IPS-18c (cell line): ENCODE measurements at regions not wholly inside any gene's neighbourhood (a gene's known extent, or its start where the extent isn't known, plus 50 kb on each side); places are given as distances from the start of the nearest gene placed in this dataset.

Source experiments
- H3K4me3 ChIP-seq: 2 replicates; pipeline ENCODE4 v1.7.0; 2013; ENCODE audit warnings: low read depth, mild to moderate bottlenecking, low read length, moderate library complexity; ENCODE audit not compliant: insufficient read depth
- H3K9me3 ChIP-seq: one replicate; pipeline ENCODE4 v1.6.1; 2013; ENCODE audit warnings: mild to moderate bottlenecking, low read length, moderate library complexity; ENCODE audit not compliant: control insufficient read depth, insufficient read depth

DNA sequence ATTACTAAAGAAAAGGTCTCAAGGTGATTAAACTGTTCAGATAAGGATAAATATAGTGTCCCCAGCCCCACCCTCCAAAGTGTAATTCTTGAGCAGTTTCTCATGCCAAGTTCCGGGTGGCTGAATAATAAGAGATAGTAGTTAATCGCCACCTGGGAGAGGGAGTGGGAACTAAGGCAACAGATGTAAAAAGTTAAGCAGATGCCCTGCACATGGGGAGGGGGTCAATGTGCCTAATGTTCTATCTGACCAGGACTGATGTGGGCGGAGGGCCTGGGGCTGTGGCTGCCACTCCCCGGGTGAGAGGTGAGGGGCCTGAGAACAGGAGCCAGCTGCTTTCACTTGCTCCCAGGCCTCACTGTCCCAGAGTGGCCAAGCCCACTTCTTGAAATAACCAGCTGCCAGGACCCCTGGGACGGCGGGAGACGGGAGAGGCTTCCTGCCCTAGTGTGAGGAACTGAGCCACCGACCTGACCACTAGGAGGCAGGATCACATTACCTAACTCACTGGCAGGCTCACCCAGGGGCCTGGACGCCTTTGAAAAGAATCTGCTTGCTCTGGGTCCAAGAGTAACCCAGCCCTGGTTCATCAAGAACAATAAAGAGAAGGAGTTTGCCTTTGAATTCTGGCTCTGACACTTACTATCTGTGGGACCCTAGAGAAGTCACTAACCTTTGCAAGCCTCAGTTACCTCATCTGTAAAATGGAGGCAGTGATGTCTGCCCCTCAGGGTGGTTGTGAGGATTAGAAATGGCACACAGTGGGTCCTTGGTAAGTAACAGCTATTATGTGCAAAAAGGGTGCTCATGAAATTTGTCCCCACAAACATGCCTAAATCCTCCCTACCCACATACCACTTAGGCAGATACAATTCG lies 179.2 kb downstream of the ATG4C start:
- Histone ChIP-seq H3K9me3 (no peaks in the 10 kb centered on the region), H3K4me3 (no peak overlapping the region)

DNA sequence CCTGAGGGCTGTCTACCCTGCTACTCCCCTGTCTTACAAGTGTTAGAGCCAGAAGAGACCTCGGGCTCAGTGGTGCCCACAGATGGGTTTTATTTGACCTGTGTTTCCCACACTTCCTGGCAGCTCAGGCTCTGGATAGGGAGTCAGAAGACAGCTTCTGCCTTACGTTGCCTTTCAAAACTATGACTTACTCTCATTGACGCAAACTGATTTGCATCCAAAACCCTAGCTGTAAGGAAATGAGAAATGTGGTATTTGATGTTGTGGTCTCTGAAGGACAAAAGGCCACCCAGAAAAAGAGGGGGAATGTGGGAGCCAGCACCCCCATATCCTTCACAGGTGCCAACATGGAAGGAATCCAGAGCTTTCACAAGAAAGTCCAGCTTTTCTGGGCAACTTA lies 180.2 kb downstream of the ATG4C start:
- no peaks in the 10 kb centered on the region for H3K9me3 ChIP-seq
- no peak overlapping the region for H3K4me3 ChIP-seq

DNA sequence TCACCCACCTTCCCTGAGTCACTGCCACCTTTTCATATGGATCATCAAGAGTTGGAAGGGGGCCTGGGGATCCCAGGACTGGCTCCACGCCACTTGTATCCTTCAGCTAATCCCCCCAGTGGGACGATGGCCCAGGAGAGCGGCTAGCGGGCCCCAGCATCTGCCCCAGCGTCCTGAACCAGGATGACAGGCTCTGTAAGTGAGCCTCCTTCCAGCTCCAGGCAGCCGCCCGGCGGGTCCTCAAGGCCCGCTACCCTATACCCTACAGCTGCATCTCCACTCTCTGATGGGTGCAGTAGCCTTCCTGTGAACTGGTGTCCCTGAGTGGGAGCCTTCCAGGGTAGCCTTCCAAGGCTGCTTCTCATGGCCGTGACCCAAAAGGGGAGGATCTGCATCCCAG lies 183.1 kb downstream of the ATG4C start:
- no peak overlapping the region for H3K4me3 ChIP-seq
- H3K9me3 ChIP-seq: no peaks in the 10 kb centered on the region

DNA sequence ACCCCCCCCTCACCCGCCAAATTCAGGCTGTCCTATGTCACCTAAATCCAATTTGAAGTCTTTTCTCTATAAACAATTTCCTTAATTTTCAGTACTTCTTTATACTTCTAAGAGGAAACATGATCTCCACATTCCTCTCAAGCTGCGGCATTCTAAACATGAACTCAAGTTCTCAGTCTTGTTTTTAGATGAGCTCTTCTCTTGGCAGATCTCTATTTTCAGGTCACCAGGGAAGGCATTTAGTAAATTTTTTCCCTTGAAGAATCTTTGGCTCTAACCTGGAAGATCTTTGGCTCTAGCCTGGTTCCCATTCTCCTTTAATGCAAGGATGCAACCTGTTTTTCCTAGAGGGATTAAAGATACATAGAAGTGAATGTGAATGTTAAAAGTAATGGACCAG lies 193.4 kb downstream of the ATG4C start:
- Histone ChIP-seq H3K9me3 (no peaks in the 10 kb centered on the region), H3K4me3 (no peak overlapping the region)

DNA sequence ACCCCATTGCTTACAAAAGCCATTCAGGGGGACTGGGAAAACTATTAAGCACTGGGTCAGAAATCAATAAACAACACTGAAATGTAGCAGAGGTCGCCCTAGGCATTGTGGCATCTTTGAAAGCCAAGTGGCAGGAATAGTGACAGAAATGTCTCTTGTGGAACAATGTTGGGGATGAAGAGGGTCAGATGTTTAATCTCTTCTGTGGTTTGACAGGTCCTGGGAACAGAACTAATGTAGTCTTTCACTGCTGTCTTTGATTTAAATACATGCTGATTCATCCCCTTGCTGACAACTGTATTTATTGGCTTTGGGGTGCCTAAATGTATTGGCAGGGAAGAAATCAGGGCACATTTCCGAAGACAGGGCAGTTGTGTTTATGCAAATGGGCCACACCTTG lies 194.8 kb downstream of the ATG4C start:
- Histone ChIP-seq H3K9me3 (no peaks in the 10 kb centered on the region), H3K4me3 (no peak overlapping the region)

DNA sequence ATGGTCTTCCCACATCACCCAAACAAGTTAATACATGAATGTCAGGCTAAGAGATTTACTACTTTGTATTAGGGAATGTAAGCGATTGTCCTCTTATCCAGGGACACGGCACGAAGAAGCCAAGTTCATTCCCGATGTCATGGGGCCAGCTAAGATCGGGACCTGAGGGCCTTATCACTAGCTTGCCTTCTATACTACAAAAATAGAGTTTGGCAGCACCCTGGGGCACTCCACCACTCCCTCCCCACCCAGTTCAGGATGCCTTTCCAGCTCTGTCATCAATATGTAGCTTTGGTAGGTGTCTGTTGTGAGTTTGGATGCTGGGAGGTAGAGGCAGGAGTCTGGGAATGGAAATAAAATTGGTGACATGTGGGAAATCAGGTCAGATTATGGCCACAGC lies 197.5 kb downstream of the ATG4C start:
- H3K9me3 ChIP-seq: no peaks in the 10 kb centered on the region
- H3K4me3 ChIP-seq: no peak overlapping the region

DNA sequence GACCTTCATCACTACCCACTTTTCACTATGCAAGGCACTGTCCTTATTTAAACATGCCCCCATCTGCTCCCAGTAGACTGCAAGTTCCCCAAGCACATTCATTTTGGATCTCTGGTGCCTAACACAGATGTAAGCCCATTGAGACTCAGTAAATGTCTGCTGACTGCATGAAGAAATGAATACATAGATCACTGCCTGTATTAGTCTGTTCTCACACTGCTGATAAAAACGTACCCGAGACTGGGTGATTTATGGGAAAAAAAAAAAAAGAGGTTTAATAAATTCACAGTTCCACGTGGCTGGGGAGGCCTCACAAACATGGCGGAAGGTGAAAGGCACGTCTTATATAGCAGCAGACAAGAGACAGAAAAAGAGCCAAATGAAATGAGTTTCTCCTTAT lies 204.9 kb downstream of the ATG4C start:
- Histone ChIP-seq H3K4me3 (no peak overlapping the region), H3K9me3 (no peaks in the 10 kb centered on the region)

DNA sequence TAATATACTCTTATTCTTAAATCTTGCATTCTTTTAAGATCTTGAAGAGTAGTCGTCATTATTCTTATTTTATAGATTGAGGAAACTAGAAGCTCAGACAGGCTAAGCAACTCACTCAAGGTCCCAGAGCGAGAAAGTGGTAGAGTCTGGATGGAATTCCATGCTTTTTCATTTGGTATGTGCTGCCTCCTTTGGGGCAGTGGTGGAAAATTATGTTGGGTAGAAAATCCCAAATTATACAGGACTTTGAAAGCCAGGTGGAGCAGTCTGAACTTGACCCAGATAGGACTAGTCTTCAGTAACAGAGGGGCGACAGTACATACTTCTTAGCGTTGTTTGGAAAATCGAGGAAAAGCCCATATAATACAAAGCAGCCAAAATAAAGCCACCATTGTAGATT lies 205.6 kb downstream of the ATG4C start:
- no peak overlapping the region for H3K4me3 ChIP-seq
- no peaks in the 10 kb centered on the region for H3K9me3 ChIP-seq

DNA sequence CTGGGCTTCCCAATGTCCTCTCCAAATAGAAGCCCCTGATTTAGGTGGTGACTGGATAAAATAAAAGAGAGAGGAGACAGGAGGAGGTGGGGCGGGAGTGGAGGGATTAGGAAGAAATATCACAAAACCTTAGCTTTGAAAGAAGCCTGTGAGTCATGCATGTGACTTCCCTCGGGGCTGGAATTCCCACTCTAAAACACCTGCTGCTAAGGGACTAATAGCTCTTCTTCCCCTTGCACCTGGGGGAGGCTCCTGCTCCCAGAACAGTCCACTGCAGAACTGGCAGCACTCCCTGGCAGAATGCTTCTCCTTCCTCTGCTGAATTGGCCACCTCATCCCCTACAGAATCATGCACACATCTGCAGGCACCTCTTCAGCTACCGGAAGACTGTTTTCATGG lies 207.2 kb downstream of the ATG4C start:
- Histone ChIP-seq H3K4me3 (no peak overlapping the region), H3K9me3 (no peaks in the 10 kb centered on the region)

DNA sequence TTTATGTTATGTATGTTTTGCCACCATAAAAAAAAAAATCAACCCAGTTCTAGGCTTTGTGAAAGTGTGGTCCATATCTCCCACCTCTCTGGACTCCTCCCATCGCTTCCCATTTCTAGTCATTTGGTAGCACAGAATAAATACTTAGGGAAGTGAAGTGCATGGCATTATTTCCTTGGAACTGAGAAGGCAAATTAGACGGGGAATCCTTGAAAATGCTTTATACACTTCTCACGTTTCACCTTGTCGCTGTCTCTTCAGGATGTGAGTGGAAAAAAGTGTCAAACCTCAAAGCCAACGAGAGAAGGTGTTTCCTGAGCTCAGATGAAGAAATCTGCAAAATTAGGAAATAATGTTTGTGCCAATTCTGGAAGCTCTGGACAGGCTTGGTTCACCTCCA lies 209.9 kb downstream of the ATG4C start:
- no peak overlapping the region for H3K4me3 ChIP-seq
- H3K9me3 ChIP-seq: no peaks in the 10 kb centered on the region

DNA sequence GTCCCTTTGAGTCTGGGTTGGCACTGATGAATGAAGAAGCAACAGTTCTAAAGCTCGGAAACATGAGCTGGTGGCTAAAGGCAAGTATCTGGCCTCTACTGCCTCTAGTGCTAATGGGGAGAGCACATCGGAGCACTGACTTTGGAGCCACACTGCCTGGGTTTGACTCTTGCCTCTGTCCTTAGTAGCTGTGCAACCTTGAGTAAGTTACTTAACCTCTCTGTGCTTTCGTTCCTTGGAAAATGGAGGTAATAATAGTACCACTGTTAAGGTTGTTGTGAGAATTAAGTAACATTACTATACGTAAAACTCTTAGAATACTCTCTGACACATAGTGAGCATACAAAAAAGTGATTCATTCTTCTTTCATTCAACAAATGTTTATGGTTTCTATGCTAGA lies 211.2 kb downstream of the ATG4C start:
- H3K4me3 ChIP-seq: no peak overlapping the region
- no peaks in the 10 kb centered on the region for H3K9me3 ChIP-seq

DNA sequence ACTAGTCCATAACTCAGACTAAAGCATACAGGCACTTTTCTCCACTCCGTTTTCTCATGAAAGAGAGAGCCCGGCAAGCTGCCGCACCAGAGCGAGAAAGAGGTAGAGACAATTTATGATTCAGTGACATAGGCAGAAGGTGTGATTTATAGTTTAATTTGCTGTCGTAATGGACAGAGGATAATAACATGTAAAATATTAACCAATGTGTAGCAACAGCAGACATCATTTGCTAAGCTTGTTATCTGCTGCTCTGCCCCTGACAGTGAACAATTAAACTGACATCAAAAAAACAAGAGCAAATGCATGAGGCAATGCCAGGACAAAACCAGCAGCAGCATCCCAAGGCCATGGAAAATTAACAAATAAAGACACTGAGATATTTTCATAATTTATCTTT lies 214.0 kb downstream of the ATG4C start:
- H3K4me3 ChIP-seq: no peak overlapping the region
- no peaks in the 10 kb centered on the region for H3K9me3 ChIP-seq

DNA sequence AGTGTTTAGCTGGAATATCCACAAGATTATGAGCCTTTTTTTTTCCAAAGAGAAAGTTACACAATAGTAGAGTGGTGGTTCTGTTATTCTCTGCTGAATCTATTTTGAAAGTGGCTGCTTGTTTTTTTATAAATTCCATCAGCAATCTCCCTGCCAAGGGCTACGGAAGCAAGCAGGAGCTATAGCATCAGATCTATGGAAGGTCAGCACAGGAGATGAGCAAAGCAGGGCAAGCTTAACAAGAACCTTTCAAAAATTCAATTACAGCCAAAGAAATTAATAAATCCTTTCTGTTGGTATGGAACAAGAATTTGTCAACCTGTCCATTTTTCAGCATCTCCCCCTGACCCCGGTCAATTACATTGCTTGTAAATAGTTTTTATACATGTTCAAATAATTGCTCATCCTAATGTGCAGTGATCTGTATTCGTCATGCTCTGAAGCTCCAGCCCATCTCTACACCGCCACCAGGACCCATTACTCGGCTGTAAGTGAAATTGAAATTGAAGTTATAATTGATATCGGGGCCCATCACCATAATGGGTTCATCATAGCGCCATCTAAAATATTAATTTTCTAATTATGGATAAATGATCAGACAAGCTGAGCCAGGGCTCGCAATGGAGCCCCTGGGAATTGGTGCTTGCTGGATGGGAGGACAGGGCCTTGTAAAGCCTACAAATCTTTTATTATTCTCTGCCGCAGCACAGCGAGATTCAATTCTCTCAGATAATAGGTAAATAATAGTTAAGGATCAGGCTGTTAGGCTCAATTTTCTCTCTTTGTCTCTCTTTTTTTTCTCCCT lies 215.1 kb downstream of the ATG4C start:
- Histone ChIP-seq H3K9me3 (no peaks in the 10 kb centered on the region), H3K4me3 (no peak overlapping the region)

DNA sequence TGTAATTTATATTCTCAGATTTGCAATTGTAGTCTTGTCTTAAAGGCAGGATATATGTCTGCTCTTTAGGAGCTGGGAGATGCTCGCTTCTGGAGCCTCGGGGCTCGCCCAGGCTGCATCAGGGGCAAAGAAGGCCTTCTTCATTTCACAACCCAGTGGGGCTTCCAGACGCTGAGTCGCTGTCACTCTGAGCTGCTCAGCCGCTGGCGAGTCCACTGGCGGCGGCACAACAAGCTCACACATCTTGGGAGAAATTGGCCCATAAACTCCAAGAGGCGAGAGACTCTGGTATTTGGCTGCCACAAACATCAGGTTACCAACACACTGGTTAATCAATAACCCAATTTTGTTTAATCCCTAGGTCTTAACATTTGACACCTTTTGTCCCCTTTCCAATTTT lies 216.6 kb downstream of the ATG4C start:
- Histone ChIP-seq H3K9me3 (no peaks in the 10 kb centered on the region), H3K4me3 (no peak overlapping the region)

DNA sequence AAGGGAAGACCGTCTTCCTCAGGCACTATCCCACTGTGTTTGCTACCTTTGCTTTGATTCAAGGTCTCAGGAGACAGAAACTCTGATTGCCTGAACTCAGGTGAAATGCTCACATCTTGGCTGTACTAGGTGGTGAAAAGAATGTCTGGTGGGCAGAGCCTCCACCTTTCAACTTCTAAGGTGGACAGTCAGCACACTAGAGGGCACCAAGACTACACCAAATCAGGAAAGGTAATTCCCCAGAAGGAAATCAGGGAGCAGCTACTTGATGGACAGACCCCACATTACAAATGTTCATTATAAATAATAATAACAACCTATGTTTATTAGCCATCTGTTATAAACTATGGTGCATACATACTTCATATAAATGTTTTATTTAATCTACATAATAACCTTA lies 220.9 kb downstream of the ATG4C start:
- Histone ChIP-seq H3K4me3 (no peak overlapping the region), H3K9me3 (no peaks in the 10 kb centered on the region)

DNA sequence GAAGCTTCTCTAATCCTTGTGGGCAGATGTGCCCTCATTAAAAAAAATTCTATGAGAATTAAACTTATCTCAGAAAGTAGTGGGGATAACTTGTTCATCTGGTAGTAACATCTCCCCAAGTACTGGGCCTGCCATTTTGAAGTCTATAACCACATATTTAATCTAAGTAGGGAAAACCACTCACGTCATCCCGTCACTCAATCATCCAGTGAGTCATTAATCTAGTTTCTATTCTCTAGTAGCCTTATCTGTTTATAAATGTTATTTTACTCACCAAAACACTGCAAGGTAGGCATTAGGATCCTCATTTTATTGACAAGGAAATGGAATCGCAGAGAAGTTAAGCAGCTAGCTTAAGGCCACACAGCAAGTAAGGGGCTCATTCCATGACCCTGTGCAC lies 221.9 kb downstream of the ATG4C start:
- H3K4me3 ChIP-seq: no peak overlapping the region
- H3K9me3 ChIP-seq: no peaks in the 10 kb centered on the region

DNA sequence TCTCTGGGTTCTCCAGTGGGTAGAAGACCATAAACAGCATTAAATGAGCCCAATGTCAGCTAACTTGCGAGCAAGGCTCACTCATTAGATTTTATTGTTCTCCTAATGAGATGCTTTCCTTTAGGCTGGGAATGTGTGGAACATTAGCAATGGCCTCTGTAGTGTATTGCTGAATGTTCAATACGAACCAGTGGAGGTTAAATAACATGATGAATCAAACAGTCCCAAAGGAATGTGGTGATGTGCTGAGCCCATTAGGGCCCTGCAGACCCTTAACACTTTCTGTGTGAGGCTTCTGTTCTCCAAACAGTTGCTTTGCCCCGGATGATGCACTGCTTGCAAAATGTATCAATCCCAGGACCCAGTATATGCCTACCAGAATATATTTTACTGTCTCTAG lies 225.5 kb downstream of the ATG4C start:
- Histone ChIP-seq H3K9me3 (no peaks in the 10 kb centered on the region), H3K4me3 (no peak overlapping the region)

DNA sequence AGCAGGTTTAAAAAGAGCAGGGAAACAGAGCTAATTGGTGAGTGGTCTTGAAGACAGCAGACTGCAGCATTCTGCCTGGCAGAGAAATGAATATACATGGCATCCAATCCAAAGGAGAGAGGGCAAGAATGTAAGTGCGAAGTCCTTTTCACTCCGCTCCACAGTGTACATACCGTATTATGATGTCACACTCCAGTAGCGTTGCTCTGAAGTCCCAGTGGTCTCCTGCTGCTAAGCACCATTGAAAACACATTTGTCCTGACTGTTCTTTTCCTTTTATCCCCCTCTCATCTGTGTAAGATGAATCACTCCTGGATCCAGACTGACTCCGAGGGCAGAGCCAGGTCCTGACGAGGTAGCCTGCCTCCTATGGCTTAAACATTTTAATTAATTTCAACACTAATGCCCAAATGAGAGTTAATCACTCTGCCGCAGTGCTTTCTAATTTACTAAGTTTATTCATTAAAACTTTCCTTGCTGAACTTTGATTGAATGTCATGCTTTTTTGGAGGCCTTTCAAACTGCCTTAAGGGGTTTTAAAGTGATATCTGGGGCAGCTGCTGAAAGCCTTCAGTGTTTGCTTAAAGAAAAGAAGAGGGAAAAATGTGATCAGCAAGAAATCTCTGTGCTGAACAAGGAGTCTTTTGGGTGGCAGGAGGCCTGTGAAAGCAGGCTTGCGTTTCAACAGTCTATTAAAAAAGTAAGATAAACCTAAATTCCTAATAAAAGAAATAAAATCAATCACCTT lies 227.2 kb downstream of the ATG4C start:
- no peaks in the 10 kb centered on the region for H3K9me3 ChIP-seq
- H3K4me3 ChIP-seq: no peak overlapping the region
